CD4-positive, alpha-beta T cell treated with Interleukin-4 for 4 hours (primary cell): ENCODE measurements at regions not wholly inside any gene's neighbourhood (a gene's known extent, or its start where the extent isn't known, plus 50 kb on each side); places are given as distances from the start of the nearest gene placed in this dataset.
A peak's percentile ranks its signal among the peaks of the same experiment; 100 is the strongest.
"Not testable (repeated sequence)": the region's sequence is repeated elsewhere in the genome, so short reads cannot be mapped to it uniquely, and the experiment has no call there.

Experiments used
- DNase-seq: peaks from one replicate; pipeline ENCODE4 v3.0.0-alpha.2; 2020

DNA sequence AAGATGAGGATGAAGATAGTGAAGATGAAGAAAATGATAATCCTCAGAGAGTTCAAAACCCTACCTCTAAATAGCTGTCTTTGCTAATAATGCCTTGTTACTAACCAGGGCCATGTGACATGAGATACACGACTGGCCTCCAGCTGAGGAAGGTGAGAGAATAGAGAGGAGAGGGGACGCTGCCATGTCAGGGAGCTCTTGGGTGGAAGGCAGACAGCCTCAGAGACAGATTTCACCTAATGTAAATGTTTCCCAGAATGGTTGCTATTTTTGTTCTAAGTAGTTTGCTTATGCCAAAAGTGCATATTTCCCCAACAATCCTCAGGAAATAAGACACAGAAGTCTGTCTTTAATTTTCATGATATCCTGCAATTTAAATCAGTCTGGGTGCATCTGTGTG lies 138.4 kb downstream of the ELOVL4 start:
- no peak for DNase-seq

DNA sequence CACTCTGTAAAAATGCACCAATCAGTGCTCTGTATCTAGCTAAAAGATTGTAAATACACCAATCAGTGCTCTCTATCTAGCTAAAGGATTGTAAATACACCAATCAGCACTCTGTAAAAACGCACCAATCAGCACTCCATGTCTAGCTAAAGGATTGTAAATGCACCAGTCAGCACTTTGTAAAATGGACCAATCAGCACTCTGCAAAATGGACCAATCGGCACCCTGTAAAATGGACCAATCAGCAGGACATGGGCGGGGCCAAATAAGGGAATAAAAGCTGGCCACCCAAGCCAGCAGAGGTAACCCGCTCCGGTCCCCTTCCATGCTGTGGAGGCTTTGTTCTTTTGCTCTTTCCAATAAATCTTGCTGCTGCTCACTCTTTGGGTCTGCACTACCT lies 140.7 kb downstream of the ELOVL4 start:
- DNase-seq, result not testable (repeated sequence)

DNA sequence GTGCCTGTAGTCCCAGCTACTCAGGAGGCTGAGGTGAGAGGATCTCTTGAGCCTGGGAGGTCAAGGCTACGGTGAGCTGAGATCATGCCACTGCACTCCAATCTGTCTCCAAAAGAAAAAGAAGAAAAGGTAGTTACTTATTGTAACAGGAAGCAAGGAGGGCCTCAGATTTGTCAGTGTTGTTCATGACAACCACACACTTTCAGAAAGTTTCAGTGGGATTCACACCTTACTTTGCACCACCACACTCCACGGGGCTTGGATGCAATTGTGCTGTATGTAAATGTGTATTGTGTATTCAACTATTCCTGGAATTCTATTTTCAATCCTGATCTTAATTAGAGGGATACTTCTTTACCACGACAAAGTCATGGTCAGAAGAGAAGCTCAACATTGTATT lies 142.6 kb downstream of the ELOVL4 start:
- no peak for DNase-seq

DNA sequence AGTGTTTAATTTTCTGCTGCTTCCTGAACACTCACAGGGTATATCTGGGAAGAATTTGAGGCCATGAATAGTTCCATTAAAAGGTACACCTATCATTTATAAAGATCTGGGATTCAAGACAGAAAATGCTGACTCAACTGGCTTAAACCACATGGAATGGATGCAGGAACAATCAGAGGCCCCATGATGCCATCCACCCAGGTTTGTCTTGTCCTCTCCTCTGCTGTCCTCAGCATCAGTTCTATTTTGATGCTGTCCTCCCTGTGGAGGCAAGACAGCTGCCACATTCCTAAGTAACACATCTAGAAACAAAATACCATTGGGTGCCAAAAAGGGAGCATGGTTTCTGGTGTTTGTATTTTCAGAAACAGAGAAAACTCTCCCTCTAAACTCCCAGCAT lies 143.4 kb downstream of the ELOVL4 start:
- DNase-seq, result no peak

DNA sequence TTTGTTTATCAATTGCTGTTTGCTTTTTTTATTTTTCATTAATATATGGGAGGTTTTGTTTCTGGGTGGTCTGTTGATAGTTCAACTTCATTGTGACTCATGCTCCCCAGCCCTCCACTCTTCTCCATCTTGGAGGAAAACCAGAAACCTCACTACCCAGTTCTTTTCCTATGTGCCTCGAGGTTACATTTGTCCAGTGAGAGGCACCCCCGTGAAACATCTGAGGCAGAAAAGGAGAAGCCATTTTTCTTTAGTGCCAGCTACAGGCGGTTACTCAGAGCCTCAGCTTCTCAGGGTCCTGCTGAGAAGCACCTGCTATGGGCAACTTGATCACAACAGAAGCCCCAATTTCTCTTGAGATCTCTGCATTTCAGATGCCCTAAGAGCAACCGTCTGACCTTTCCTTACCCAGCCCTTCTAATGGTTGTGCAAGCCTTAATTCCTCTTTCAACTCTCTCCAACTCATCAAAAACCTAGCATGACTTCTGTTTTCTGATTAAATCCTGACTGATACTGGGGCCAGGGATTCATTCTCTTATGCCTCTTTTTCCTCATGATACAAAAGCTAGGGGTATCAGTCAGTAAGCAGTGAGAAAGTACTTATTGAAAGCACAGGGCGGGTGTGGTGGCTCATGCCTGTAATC lies 144.6 kb downstream of the ELOVL4 start:
- DNase-seq, result no peak

DNA sequence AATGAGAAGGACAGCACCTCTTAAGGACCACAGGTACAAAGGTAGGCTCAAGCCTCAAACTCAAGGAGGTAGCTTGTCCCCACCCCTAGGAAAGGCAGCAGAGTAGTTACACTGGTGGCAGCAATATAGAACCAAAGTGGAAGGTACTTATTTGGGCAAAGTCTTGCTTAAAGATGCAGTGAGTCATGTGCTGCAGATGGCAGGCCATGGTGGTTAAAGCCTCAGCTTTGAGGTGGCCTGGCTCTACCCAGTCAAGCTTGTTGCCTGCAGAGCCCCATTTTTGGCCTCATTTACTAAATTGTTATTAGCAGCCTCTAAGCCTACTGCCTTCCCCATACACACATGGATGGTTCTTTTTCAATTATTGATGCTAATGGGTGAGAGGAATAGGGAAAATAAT lies 146.0 kb downstream of the ELOVL4 start:
- no peak for DNase-seq

DNA sequence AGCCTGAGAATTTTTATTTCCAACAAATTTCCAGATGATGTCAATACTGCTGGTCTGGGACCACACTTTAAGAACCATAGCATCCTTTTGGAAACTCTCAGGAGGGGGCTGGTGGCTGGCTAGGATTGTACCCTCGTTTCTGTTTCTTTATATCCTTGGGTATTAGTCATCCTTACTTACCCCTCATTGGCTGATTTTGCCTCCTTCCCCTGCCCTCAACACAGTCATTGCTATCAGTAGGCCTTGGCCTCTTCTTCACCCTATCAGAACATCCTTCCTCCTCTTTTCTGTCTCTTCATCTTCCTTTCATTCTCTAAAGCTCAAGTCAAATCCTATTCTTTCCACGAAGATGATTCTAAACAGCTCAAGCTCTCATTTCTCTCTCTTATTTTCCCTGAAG lies 148.5 kb downstream of the ELOVL4 start:
- DNase-seq, result no peak

DNA sequence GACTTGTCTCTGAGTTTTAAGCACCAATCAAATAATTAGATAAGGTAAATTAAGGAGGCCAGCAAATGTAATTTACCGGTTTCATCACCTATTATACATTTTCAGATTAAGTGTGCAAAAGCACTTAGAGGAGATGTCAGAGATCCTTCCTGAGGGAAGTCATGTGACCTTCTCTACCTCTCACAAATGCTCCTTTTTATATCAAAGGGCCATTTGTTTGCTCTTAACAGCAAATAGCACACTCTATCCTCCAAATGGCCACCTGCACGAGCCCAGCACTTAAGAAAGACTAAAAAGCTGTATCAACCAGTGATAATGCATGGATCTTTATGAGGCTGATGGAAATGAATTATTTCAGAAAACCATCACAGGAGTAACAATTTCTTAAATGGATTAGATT lies 149.4 kb downstream of the ELOVL4 start:
- no peak for DNase-seq

DNA sequence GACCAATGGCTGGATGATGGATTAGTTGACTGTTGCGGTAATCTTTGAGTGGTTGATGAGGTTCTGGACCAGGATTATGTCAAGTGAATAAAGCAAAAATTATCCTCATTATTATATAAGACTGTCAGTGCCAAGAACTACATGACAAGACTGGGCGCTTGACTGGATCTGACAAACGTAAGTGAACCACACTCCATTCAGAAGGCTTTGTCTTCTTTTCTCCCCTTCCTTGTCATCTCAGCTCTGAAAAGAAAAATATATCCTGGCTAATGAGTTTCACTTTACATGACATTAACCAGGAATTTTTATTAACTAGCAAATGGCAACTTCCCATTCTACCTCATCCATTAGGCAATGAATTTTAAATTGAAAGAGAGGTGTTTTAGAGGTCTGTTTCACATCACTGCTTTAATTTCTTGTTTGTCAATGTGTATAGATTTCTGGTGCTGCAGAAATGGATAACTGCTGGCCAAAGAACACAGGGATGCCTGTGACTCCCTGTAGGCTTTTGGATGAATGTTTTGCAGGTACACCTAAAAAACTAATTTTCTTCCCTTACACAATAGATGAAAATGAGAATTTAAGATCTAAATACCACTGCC lies 150.1 kb downstream of the ELOVL4 start:
- no peak for DNase-seq

DNA sequence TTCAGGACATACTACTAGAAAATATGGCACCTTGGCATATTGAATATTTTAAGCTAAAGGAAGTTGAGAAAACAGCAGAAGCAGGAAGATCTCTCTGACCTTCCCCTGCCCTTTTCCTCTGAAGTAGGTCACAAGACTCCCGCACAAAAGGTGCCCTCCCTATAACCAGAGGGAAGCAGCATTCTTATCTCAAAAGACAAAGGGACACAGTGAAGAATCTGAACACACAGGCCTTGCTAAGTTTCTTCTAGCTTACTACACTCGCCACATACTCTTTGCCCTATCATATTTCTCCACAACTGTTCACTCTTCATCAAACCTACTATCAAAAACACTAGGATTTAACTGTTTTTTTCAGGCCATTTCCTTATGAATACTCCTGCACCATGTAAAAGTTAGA lies 151.2 kb downstream of the ELOVL4 start:
- DNase-seq, result no peak

DNA sequence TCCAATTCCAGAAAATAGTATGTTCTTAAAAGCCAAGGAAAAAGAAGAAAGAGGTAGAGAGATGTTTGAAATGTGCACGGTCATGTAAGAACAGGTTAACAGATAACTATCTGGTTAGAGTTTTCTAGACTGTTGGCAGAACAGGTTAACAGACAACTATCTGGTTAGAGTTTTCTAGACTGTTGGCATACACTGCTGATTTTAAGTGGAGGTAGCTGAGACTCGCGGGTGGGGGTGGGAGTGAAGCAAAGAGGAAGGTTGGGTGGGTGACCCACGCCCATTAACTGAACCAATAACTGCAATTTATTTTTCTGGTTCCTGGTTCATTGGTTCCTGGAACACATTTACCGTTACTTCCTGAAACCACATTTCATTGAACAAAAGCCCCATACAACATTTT lies 157.5 kb downstream of the ELOVL4 start:
- DNase-seq, result no peak

DNA sequence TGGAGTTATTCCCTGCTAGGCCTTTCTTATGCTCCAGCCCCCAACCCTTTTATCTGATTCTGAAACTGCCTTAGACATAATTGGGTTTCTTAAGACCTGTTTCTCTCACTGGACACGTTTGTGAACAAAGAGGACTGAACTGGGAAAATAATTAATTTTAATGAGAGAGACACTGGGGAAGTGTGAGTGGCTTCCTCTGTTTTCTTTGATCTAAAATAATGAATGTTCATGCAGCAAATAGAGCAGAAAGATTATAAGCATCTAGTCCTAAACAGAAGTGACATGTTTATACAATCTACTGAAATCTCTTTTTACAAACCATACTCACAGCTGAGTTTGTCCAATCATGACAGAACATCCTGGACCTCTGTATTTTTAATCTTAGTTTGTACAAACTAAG lies 157.6 kb downstream of the SH3BGRL2 start:
- no peak for DNase-seq

DNA sequence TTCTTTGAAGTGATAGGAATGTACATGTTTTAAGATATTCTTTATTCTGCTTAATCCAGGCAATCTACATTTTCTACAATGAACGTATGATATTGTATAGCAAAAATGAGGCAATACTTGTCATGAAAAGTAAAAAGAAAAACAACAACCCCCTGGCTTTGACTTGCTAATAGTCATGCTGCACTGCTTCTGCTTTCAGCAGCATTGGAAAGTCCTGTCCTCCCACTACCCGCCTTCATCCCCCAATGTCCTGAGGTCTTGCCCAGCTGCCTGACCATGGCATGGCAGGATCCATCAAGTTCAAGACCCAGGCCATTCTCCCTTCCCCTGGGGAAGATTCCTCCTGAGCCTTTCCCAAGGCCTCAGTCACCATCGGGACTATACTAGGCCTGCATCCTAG lies 156.5 kb downstream of the SH3BGRL2 start:
- no peak for DNase-seq

DNA sequence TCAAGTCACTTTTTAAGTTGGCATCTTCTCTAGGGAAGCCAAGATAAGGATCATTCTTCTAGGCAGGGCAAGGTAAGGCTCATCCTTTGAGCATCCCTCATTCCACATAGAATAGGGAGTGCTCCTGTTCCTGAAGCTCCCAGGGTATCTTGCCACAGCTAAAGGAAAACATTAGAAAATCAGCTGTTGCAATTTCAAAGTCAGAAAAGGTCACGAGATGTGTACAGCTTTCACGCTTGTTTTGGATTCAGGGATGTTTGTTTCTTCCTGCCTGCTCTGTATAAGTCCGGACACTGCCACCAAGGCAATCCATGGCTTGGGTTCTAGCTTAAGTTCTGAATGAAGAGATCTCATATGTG lies 153.2 kb downstream of the SH3BGRL2 start:
- DNase-seq, result no peak

DNA sequence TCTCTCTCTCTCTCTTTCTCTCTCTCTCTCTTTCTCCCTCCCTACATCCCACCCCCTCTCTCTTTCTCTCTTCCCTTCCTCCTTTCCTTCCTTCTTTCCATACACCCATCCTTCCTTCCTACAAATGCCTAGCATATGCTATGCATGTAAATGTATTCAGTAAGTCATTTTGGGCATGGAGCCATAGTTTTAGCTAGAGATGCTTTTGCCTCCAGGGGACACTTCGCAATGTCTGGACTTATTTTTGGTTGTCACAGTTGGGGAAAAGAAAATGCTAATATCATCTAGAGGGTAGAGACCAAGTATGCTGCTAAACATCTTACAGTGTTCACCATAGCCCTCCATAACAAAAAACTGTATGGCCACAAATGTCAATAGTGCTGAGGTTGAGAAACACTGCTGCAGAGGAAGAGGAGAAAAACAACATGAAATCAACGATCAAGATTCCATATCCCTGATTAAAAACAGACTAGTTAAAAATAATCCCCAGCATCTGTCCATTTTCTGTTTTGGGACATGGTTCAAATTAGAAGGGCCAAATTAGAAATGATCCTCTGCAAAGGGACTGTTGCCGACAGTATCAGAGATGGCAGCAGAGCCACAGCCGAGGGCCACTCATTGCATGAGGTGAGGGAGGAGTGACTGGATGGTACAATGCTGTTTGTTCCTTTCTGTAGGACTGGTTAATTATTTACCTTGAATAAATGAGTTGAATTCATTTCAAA lies 152.7 kb downstream of the SH3BGRL2 start:
- DNase-seq, result no peak

DNA sequence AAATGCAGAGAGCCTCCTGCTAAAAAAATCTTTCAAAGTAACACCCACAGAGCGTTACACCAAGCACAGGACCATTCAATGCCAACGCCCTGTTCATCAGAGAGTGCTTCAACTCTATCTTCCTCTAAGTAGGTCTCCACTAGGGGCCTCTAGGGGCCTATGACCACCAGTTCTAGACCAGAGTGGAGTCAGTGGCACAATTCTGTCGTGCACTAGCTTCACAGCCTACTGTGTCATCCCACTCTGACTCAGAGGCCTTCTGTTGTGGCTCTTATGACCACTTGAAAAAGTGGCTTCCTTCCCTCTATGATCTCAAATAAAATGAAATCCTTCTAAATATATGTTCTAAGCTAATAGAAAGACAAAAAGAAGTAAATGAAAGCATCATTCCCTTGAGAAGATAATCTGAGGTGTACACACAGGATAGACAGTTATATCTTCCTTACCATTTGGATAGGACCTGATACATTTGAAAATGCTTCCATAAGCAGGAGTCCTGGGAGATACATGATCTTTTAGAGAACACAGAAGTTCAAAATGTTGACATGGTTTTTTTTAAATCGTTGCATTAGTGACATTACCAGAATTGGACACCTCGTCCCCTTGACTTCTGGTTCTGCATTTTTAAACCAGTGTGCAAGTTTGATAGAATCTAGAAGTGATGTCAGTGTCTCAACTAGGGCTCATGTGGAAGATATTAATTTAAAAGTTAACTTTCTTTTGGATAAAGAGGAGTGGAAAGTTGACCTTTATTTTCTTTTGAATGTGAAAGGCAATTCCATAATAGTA lies 151.9 kb downstream of the SH3BGRL2 start:
- DNase-seq, result no peak

DNA sequence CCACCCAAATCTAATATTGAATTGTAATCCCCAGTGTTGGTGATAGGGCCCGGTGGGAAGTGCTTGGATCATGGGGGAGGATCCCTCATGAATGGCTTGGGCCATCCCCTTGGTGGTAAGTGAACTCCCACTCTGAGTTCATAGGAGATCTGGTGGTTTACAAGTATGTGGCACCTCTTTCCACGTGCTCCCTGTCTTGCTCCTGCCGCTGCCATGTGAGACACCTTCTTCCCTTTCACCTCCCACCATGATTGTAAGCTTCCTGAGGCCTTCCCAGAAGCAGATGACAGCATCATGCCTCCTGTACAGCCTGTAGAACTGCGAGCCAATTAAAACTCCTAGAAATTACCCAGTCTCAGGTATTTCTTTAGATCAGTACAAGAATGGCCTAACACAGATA lies 150.8 kb downstream of the SH3BGRL2 start:
- no peak for DNase-seq

DNA sequence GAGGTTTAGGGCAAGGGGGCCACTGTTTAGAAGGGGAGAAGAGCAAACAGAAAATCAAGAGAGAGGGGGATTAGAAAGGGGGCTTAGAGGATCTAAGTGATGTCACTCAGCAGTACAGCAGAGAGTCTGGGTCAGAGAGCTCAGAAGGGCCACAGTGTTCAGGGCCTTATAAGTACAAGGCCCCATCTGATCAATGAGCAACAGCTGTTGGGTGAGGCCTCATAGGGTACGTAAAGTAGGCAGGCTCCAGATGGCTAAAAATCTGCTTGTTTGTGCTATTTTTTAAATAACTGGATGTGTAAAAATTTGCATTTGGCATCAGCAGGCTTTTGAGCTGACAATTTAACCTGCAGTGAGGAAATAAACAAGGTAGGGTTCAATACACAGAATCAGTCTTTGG lies 149.8 kb downstream of the SH3BGRL2 start:
- no peak for DNase-seq

DNA sequence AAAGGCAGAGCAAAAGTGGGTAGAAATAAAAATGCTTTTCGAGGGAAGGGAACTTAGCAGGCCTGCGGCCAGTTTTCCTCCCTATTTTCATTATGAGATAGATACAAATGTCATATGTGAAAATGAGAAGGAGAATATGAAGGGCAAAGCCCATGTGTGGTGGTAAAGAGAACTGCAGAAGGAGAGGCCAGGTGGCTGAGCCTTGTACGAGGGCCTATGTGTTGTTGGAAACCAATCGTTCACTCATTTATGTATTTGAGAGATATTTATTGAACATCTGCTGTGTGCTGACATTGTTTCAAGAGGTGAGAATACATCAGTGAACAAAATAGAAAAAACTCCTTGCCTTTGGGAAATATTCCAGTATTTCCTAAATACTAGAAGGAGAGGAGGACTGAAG lies 147.7 kb downstream of the SH3BGRL2 start:
- DNase-seq, result no peak

DNA sequence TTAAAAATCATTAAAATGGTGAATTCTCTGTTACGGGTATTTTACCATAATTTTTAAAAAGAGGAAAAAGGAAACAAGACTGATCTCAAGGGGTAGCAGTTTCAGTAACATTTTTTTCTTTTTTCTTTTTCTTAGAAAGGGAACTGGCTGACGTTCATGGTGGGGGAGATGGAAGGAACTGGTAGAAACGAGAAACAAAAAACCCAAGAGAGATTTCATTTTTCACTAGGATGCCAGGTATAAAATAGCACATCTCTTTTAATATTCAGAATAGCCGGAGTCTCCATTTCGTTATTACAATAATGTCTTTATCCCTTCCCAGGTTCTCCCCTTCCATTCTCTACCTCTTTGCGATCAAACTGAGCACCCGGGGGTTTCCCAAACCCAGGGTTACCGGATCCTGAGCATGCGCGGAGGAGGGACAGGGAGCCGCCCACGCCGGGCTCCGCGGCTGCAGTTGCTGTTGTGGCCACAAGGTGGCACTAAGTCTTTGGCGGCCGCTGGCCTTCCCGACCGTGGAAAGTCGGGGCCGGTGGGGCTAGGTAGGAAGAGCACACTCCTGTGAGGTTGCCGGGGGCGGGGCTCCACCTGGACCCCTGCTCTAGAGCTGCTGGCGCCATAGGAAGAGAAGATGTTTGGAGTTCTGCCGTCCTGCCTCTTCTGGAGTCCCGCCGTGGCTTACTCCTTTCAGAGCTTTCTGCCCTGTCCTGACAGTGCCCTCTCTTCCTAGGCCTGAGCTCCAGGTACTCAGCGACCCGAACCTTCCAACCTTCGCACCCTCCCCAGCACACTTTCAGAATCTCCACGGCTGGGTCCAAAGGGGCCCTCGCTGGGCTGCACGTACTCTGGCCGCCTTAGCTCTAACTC lies 146.8 kb downstream of the SH3BGRL2 start:
- peak; percentile 82 for DNase-seq

DNA sequence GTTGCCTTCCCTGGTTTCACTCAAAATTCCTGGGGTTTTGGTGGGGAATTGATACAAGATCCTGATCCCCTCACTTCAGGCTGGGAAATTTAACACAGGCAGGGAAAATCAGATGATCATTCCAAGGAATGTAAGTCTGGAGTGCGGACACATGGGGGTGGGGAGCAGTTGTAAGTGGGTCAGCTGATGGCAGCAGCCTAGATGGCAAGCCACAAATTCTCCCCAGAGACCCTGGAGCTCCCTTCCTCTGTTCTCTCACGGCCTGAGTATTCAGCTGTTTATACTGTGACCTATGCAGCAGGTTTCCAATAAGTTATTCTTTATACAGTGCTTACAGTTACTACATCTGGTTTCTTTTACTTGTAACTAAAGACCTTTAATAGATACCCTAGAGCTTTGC lies 144.9 kb downstream of the SH3BGRL2 start:
- no peak for DNase-seq

DNA sequence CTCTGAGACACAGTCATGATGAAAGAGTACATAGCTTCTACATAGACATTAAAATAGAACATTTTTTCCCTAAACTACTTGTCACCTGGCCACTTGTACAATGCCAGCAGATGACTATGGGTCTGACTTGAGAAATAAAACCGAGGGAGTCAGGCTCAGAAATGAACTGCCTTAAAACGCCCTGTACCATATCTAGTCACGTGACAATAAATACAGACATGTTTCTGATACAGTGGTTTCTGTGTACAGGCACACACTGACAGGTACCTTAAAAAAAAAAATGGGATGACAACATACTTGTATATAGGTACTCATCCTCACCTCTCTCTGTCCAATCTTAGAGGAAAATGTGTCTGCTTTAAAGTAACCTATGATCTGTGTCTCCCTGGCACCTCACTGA lies 144.1 kb downstream of the SH3BGRL2 start:
- DNase-seq, result no peak

DNA sequence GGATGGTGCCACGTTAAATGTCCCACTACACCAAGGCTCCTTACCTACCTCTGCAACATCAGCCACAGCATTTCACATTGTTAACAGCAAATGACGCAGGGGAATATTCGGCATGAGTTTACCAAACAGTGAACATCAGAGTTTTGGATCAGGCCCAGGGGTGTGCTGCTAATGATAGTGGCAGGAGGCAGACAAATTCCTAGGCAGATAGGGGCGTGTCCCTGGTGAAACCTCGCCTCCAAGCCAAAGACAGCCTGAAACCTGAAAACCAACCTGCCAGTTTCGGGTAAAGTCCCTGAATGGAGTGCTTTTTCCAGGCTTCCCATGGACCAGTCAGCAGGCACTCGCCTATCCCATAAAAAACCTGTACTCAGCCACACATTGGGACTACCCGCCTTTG lies 133.6 kb downstream of the SH3BGRL2 start:
- no peak for DNase-seq
